SK-N-DZ (cell line): ENCODE measurements at regions not wholly inside any gene's neighbourhood (a gene's known extent, or its start where the extent isn't known, plus 50 kb on each side); places are given as distances from the start of the nearest gene placed in this dataset.
"Not testable (repeated sequence)": the region's sequence is repeated elsewhere in the genome, so short reads cannot be mapped to it uniquely, and the experiment has no call there.

Experiments
- DNase-seq: peaks from one replicate; pipeline ENCODE4 v3.0.0-alpha.2; 2015; ENCODE audit warnings: low spot score

GRCh38 chr12:93080452-93080851, 151.4 kb upstream of the EEA1 start:
- no peak for DNase-seq

- DNase-seq = no peak
Observed at GRCh38 chr12:93080994-93081809, 152.1 kb upstream of the EEA1 start.

- no peak for DNase-seq
Observed at GRCh38 chr12:93081810-93082165, 152.7 kb upstream of the EEA1 start.

GRCh38 chr12:93085383-93086287, 156.5 kb upstream of the EEA1 start:
- no peak for DNase-seq

- DNase-seq = no peak
Observed at GRCh38 chr12:93086288-93086727, 157.2 kb upstream of the EEA1 start.

GRCh38 chr12:93087840-93088610, 158.9 kb upstream of the EEA1 start:
- DNase-seq = no peak

DNA sequence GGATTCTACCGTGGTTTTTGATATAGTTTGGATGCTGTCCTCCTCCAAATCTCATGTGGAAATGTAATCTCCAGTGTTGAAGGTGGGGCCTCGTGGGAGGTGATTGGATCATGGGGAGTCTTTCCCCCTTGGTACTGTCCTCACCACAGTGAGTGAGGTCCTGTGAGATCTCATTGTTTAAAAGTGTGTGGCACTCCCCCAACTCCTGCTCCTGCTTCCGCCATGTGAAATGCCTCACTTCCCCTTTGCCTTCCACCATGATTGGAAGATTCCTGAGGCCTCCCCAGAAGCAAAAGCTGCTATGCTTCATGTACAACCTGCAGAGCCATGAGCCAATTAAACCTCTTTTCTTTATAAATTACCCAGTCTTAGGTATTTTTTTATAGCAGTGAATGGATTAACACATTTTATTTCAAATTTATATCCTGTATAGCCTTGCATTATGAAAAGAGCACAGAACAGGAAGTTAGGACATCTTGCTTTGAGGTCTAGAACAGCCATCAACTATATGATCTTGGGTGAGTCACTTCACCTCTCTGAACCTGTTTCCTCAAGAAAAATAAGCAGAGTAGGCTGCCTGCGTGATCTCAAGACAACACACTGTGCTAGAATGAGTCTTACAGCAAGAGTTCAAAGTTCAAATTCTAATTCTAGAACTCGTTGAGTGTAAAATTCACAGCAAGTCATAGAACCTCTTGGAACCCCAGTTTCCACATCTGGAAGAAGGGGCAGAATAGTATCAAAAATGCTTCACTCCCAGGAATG, 160.9 kb upstream of the EEA1 start:
- no peak for DNase-seq

DNA sequence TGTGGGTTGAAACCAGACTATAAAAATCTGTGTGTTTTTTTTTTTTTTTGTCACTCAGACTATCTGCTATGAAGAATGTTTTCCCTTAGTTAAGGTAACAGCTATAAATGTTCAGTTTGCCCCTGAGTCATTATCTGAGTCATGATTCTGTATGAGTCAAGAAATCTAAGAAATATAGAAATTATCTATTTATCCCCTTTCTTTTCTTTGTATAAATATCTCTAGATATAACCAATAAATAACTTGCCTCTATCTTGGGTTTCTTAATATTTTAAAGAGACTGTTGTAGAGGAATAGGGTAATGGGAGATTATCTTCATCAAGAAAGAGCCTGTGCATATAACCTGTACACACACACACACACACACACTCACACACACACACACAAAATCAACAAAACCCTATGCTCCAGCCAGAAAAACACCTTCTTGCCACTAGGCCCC, 161.7 kb upstream of the EEA1 start:
- no peak for DNase-seq

DNA sequence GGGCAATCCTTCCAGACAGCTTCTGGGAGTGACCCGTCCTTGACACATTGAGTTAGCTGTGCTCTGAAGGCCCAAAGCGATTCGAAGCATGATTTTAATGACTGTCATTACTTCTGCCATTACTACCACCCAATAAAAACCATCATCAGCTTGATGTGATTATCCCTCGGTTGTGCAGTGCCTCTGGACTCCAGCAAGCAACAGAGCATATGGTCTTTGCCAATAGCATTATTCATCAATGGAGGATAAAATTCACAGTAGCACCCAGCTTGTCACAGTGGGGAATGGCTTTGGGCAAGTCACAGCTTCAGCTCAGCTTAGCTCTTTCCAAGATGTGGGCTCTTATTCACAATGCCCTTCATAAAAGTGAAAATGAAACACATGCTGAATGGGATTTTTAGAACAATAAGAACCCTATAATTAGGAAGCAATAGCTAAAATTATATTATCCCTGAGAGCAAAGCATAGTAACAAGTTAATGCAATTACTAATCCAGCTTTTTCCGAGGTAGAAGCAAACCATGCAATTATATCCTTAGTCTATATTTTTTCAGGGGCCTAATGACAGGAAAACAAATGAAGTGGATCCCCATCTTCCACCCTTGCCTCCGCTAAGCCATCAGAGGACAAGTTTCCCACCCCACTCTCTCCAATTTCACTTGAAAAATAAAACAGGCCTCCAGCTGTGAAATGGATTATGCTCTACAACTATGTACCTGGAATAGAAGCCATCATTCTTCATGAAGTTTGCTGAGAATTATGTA, 163.0 kb upstream of the EEA1 start:
- DNase-seq = no peak

DNA sequence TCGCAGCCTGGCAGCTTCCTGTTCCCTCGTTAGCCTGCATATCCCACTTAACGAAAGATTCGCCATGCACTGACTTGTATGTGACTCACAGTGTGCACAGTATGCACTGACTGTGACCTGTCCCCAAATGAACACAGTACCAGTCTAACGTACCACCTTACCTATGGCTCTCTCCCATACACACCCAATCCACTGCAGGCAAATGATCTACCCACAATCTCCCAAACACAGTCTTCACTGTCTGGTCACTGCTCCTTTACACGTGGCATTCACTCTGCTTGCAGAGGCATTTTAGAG, 163.5 kb upstream of the EEA1 start:
- DNase-seq = no peak

DNA sequence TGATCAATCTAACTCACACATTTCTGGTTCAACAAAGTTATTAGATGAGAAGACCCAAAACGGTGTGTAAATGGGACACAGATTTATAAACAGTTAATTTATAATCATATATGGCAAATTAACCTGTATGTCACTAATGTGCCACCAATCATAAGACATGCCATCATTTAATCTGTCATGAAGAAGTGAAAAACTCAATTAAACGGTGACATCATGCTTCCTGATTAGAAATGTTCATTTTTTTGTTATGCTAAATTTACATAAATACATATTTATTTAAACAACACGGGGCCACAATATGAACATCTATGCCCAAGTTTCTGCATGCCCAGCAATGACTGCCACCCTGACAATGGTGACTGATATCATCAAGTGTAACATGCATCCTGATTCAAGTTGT, 164.1 kb upstream of the EEA1 start:
- DNase-seq = no peak

DNA sequence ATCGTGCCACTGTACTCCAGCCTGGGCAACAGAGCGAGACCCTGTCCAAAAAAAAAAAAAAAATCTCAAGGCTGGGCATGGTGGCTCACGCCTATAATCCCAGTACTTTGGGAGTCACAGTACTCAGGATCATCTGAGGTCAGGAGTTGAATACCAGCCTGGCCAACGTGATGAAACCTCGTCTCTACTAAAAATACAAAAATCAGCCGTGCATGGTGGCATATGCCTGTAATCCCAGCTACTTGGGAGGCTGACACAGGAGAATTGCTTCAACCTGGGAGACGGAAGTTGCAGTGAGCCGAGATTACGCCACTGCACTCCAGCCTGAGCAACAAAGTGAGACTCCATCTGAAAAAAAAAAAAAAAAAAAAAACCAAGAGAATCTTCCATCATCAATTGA, 165.1 kb upstream of the EEA1 start:
- DNase-seq = not testable (repeated sequence)

DNA sequence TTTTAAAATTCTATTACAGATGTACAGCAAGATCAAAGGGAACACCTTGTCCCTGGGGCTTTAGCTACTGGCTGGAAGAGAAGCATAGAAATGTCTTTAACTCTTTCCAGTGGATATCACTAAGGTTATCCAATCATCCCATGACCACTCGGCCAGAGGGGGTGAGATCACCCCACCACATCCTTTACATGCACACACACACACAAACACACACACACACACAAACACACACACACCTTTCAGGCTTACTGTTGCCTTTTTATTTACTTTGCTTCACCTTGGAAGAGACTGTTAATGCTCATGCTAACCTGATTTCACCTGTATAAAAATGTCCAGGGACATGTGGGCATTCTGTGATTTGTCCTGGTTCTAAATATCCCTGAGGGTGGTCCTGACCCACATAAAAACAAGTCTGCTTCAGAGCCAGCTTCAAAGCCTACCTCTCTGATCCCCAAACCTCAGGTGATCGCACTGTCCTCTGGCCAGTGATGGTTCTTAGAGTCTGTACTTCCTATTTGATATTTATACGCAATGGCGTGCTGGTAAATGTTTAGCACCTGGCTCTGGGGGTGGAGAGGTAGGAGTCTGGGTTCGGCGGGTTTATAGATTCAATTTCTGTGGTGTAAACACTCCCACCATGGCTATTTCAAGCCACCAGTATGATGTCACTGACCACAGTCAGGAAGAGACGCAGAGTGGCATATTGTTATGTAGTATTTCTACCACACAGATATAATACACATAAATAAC, 166.1 kb upstream of the EEA1 start:
- no peak for DNase-seq

DNA sequence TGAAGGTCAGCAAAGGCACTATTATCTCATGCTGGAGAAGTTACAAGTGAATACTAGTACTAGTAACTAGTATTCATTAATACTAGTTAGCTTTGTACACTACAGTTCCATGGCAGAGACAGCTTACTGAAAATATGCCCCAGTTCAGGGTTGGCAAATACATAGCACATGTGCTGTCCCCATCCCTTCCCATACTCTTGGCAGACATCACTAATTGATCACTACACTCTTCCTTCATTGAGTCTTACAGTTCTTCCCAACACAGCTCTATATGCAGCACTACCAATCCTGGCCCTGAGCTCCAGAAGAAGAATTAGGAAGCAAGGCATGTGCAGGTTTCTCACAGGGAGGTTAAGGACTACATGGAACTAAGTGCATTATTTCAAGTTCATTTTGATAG, 168.3 kb upstream of the EEA1 start:
- no peak for DNase-seq

DNA sequence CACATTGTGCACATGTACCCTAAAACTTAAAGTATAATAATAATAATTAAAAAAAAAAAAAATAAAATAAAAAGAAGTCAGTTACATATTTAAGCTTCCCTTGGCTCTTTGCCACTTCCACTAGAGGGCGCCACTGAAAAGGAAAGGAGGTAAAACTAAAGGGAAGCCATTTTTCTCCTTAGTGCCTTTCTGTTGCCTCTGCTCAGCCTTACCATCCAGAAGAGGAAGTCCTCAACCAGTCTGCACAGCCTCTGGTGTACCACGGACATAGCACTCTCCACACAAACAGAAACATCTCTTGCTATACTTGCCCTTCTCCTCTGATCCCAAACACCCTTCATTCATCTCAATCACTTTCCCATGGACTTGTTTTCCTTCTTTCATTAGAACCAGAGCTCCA, 169.0 kb upstream of the EEA1 start:
- peak; percentile 32 for DNase-seq

GRCh38 chr12:93099792-93100191, 170.7 kb upstream of the EEA1 start:
- no peak for DNase-seq

DNA sequence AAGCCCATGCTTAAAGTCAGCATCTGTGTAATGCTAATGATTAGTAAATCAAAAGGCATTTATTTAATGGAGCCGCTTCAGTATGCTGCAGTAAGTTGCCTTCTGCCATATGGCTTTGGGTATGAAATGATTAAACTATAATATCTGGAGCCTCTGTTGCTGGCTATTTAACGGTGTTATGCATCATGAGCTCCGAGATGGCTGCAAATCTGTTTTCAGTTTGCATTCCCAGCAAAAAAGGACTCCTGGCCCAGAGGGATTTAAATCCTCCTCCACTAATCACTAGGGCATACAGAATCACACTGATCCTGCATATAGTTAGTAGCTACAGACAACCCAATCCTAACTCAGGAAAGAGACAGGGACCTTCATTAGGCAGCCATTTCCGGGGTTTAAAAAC, 171.5 kb upstream of the EEA1 start:
- no peak for DNase-seq

DNA sequence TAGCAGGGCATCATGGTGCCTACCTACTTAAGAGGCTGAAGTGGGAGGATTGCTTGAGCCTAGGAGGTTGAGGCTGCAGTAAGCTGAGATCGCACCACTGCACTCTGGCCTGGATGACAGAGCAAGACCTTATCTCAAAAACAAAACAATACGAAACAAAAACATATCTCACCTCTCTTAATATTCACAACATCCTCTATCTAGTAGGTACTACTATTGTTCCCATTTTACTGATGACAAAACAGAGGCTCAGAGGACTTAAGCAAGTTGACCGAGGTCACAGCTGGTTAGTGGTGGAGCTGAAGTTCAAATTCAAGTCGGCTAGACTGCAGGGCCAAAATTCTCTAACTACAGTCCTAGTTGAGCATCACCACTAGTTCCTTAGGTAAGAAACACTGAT, 172.3 kb upstream of the EEA1 start:
- DNase-seq = no peak

DNA sequence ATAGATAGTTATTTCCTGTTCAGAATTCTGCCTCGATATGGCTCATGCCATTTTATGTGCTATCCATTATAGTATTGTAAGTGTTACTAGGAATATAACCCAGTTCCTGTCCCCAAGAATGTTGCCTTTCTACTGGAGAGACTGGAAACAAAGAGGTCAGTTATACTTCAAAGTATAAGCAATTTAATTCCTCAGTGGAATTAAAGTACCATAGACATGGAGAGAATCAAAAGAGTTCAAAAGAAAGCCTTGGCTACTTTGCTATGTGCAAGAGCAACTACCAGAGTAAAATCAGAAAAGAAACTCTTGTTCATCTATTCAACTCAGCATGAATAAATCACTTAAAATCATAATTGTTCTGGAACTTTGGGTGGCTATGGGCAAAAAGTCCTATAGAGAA, 173.2 kb upstream of the EEA1 start:
- no peak for DNase-seq

GRCh38 chr12:93102744-93103143, 173.6 kb upstream of the EEA1 start:
- no peak for DNase-seq
